Duodenal mucosa (tissue), 2 donors: ENCODE measurements at regions not wholly inside any gene's neighbourhood (a gene's known extent, or its start where the extent isn't known, plus 50 kb on each side); places are given as distances from the start of the nearest gene placed in this dataset.

Experiments used
- H3K27ac ChIP-seq: one replicate; pipeline ENCODE4 v1.7.0; 2013; ENCODE audit warnings: low read depth, low read length
- H3K27me3 ChIP-seq, 2 donors: one replicate each; pipeline ENCODE4 v1.7.0; 2013; ENCODE audit warnings: low read length in 2 of 2, control low read depth in 1 of 2; ENCODE audit not compliant: insufficient read depth in 2 of 2, control insufficient read depth in 1 of 2
- H3K36me3 ChIP-seq, 2 donors: one replicate each; pipeline ENCODE4 v1.7.0; 2013; ENCODE audit warnings: low read length in 2 of 2, control low read depth in 1 of 2; ENCODE audit not compliant: insufficient read depth in 2 of 2, control insufficient read depth in 1 of 2
- H3K4me1 ChIP-seq, 2 donors: one replicate each; pipeline ENCODE4 v1.7.0; 2013; ENCODE audit warnings: low read length in 2 of 2, control low read depth in 1 of 2; ENCODE audit not compliant: insufficient read depth in 2 of 2, control insufficient read depth in 1 of 2
- H3K4me3 ChIP-seq, 2 donors: one replicate each; pipeline ENCODE4 v1.7.0; 2013; ENCODE audit warnings: low read length in 2 of 2, low read depth in 1 of 2
- H3K9ac ChIP-seq, 2 donors: one replicate each; pipeline ENCODE4 v1.7.0; 2013; ENCODE audit warnings: low read length in 2 of 2, low read depth in 1 of 2
- H3K9me3 ChIP-seq, 2 donors: one replicate each; pipeline ENCODE4 v1.7.0; 2013; ENCODE audit warnings: low read length in 2 of 2, control low read depth in 1 of 2; ENCODE audit not compliant: control insufficient read depth in 1 of 2

- no peak overlapping the region for H3K27ac ChIP-seq
These were observed 199.8 kb downstream of the JCAD start for GRCh38 chr10:29859521-29860130.

GRCh38 chr10:29858702-29859267 lies 200.6 kb downstream of the JCAD start:
- no peak overlapping the region for H3K9ac ChIP-seq
- no peaks in the 10 kb centered on the region for H3K36me3 ChIP-seq
- H3K27me3 ChIP-seq, result no peaks in the 10 kb centered on the region
- no peak overlapping the region for H3K27ac ChIP-seq
- H3K9me3 ChIP-seq, result no peaks in the 10 kb centered on the region
- H3K4me3 ChIP-seq, result no peak overlapping the region
- peaks cover 4 to 10% of the 10 kb centered on the region in 2 donors for H3K4me1 ChIP-seq

More at GRCh38 chr10:29859521-29860130, 199.8 kb downstream of the JCAD start:
- no peak overlapping the region for H3K9ac ChIP-seq
- H3K36me3 ChIP-seq, result no peaks in the 10 kb centered on the region
- peaks cover 4 to 10% of the 10 kb centered on the region in 2 donors for H3K4me1 ChIP-seq
- no peak overlapping the region for H3K4me3 ChIP-seq
- no peaks in the 10 kb centered on the region for H3K27me3 ChIP-seq
- no peaks in the 10 kb centered on the region for H3K9me3 ChIP-seq

GRCh38 chr10:29857843-29858701 lies 201.3 kb downstream of the JCAD start:
- Histone ChIP-seq H3K27me3 (no peaks in the 10 kb centered on the region), H3K4me3 (no peak overlapping the region), H3K9ac (no peak overlapping the region), H3K9me3 (no peaks in the 10 kb centered on the region), H3K4me1 (peaks cover 4 to 7% of the 10 kb centered on the region in 2 donors), H3K36me3 (no peaks in the 10 kb centered on the region), H3K27ac (no peak overlapping the region)

DNA sequence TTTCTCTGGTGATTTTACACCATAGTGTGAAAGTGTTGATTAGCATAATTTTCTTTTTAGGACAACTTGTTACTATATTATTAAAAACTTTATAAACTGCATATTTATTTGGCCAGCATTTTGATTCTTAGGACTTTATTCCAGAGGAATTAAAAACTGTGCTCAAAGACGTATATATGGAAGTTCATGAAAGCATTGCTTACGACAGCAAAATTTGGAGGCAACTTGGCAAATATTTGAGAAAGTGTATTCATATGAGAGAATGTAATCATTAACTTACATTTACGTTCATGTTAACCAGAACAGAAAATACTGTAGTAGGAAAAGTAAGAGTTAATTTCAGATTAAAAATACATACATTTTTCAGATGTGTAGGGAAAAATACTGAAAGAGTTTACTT lies 203.1 kb downstream of the JCAD start:
- no peaks in the 10 kb centered on the region for H3K9me3 ChIP-seq
- H3K9ac ChIP-seq, result no peak overlapping the region
- no peaks in the 10 kb centered on the region for H3K27me3 ChIP-seq
- no peaks in the 10 kb centered on the region for H3K4me1 ChIP-seq
- H3K36me3 ChIP-seq, result no peaks in the 10 kb centered on the region
- H3K27ac ChIP-seq, result no peak overlapping the region
- H3K4me3 ChIP-seq, result no peak overlapping the region

- Histone ChIP-seq H3K27ac (no peak overlapping the region), H3K27me3 (no peaks in the 10 kb centered on the region)
These were observed 205.5 kb downstream of the JCAD start for GRCh38 chr10:29853913-29854312.

GRCh38 chr10:29851241-29851640 lies 208.1 kb downstream of the JCAD start:
- Histone ChIP-seq H3K9me3 (no peaks in the 10 kb centered on the region), H3K9ac (no peak overlapping the region), H3K4me3 (no peak overlapping the region), H3K27ac (no peak overlapping the region), H3K4me1 (peaks cover 0 to 6% of the 10 kb centered on the region in 2 donors), H3K36me3 (no peaks in the 10 kb centered on the region), H3K27me3 (no peaks in the 10 kb centered on the region)

More at GRCh38 chr10:29853913-29854312, 205.5 kb downstream of the JCAD start:
- H3K4me1 ChIP-seq, result peaks cover 0 to 6% of the 10 kb centered on the region in 2 donors
- no peak overlapping the region for H3K4me3 ChIP-seq
- H3K36me3 ChIP-seq, result no peaks in the 10 kb centered on the region
- no peak overlapping the region for H3K9ac ChIP-seq
- H3K9me3 ChIP-seq, result no peaks in the 10 kb centered on the region

DNA sequence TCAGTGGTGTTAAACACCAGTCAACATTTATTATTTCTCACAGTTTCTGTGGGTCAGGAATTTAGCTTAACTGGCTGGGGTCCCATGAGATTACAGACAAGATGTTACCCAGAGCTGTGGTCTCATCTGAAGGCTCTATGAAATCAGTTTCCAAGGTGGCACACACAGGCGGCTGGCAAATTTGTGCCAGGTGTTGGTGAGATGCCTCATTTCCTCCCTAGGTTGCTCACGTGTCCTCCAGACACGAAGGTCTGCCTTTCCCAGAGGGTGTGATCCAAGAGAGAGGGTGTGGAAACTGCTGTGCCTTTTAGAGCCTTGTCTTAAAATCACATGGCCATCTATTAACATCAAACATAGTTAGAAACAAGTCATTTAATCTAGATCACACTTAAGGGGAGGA lies 209.0 kb downstream of the JCAD start:
- Histone ChIP-seq H3K4me3 (no peak overlapping the region), H3K9ac (no peak overlapping the region), H3K36me3 (no peaks in the 10 kb centered on the region), H3K27me3 (no peaks in the 10 kb centered on the region), H3K27ac (no peak overlapping the region), H3K9me3 (no peaks in the 10 kb centered on the region), H3K4me1 (peaks cover 0 to 6% of the 10 kb centered on the region in 2 donors)

DNA sequence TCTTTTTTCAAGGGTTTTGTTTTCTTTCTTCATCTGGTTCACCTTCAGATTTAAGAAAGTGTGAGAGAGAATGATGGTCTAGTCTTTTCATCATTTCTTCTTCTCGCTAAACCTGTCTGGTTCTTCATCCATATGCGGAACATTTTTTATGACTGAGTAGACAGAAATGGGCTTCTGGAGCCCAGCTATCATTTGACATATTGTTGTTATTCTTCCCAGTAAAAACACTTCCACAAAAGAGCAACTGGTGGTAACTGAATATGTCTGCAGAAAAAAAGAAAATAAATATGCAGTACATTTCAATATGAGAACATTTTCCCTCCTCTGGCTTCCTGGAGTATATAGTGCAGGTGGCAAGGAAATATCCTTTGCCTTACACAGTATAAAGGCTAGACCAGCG lies 209.5 kb downstream of the JCAD start:
- no peak overlapping the region for H3K9ac ChIP-seq
- peaks cover 0 to 6% of the 10 kb centered on the region in 2 donors for H3K4me1 ChIP-seq
- H3K36me3 ChIP-seq, result no peaks in the 10 kb centered on the region
- no peaks in the 10 kb centered on the region for H3K27me3 ChIP-seq
- H3K4me3 ChIP-seq, result peak overlapping the region in 1 of 2 donors; percentile 23
- peak overlapping the region; percentile 13 for H3K27ac ChIP-seq
- no peaks in the 10 kb centered on the region for H3K9me3 ChIP-seq

- Histone ChIP-seq H3K4me1 (peaks cover 0 to 6% of the 10 kb centered on the region in 2 donors), H3K27ac (peak overlapping the region; percentile 13), H3K27me3 (no peaks in the 10 kb centered on the region), H3K36me3 (no peaks in the 10 kb centered on the region), H3K4me3 (peak overlapping the region; percentile 23 to 30), H3K9ac (no peak overlapping the region), H3K9me3 (no peaks in the 10 kb centered on the region)
These were observed 210.1 kb downstream of the JCAD start for GRCh38 chr10:29849126-29849833.
